ENCODE measurements at regions not wholly inside any gene's neighbourhood (a gene's known extent, or its start where the extent isn't known, plus 50 kb on each side); places are given as distances from the start of the nearest gene placed in this dataset.

DNA sequence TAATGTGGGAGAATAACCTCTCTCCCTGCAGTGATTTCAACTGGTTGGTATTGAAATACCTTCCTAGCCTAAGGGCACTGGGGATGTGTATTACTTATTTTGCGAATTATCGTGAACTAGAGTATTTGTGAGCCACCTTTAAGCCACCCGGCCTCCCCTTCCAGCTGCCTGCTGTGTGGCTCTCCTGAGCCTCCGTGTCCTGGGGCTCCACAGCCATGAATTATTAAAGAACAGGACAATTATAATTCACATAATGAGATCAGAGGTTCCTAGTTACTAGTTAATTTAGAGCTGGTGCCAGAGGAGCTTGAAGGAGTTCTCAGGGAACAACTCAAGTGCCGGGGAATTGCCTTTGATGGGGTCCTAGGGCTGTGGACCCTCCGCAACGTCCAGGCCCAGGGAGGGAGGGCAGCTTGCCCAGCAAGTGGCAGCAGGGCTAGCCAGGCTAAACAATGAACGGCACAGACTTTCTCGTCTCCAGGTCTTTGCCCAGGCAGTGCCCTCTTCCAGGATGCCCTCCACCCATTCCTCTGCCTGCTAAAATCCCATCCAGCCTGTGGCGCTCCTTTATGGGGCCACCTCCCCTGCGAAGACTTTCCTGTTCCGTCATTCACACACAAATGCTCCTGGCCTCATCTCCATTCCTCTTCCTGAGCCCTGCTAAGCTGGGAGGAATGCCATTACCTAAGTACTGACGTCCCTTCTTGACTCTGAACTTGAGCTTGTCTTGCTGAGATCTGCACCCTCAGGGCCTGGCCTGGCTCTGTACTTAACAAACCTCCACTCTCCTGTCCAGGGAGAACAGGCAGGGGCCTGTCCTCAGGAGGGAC lies 91.5 kb downstream of the RTL6 start:
- Histone ChIP-seq H3K9me3 (no peaks in the 10 kb centered on the region), H3K36me3 (no peaks in the 10 kb centered on the region), H3K27me3 (no peaks in the 10 kb centered on the region), H3K4me1 (peaks cover 0 to 13% (median 4%) of the 10 kb centered on the region in 4 donors), H3K4me3 (no peak overlapping the region), H3K27ac (no peak overlapping the region)
- 69 to 79% methylated on average over 13 of the region's 13 CpGs for WGBS, 2 donors
- peak; percentile 22 for DNase-seq
- no peak for TF ChIP-seq EP300 (IDR thresholded peaks at IDR 0.05)
- TF ChIP-seq POLR2AphosphoS5 (IDR thresholded peaks at IDR 0.05), result no peak
- TF ChIP-seq, protein P1, sequence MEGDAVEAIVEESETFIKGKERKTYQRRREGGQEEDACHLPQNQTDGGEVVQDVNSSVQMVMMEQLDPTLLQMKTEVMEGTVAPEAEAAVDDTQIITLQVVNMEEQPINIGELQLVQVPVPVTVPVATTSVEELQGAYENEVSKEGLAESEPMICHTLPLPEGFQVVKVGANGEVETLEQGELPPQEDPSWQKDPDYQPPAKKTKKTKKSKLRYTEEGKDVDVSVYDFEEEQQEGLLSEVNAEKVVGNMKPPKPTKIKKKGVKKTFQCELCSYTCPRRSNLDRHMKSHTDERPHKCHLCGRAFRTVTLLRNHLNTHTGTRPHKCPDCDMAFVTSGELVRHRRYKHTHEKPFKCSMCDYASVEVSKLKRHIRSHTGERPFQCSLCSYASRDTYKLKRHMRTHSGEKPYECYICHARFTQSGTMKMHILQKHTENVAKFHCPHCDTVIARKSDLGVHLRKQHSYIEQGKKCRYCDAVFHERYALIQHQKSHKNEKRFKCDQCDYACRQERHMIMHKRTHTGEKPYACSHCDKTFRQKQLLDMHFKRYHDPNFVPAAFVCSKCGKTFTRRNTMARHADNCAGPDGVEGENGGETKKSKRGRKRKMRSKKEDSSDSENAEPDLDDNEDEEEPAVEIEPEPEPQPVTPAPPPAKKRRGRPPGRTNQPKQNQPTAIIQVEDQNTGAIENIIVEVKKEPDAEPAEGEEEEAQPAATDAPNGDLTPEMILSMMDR (IDR thresholded peaks at IDR 0.05), result no peak
- intact Hi-C loops (cut with DNase I), result no loop called here

DNA sequence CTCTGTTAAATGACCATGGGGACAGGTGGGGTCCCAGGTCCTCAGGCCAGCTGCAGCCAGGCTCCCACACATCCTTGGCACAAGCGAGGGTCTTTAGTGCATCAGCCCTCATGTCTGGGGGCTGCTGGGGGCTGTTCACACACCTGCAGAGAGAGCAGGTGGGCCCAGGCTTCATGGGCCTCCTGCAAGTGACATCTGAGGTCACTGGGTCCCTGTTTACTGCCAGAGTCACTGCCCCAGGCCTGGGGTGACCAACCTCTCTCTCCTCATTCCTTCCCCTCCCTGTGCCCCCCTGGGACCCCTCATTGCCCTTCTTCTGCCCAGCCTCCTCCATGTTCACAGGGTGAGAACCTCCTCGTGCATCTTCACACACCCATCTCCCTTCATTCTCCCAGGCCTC lies 92.4 kb downstream of the RTL6 start:
- TF ChIP-seq POLR2A (IDR thresholded peaks at IDR 0.05) (no peak), EP300 (IDR thresholded peaks at IDR 0.05) (no peak), POLR2AphosphoS5 (IDR thresholded peaks at IDR 0.05) (no peak)
- TF ChIP-seq, protein P1 (IDR thresholded peaks at IDR 0.05), result no peak
- intact Hi-C loops (cut with DNase I), result no loop called here
- peak; percentile 37 for DNase-seq
- Histone ChIP-seq H3K27ac (no peak overlapping the region), H3K27me3 (no peaks in the 10 kb centered on the region), H3K4me1 (peaks cover 0 to 9% (median 4%) of the 10 kb centered on the region in 4 donors), H3K36me3 (no peaks in the 10 kb centered on the region), H3K9me3 (no peaks in the 10 kb centered on the region), H3K4me3 (no peak overlapping the region)
- WGBS, 2 donors, result 75 to 85% methylated on average over 2 of the region's 2 CpGs

DNA sequence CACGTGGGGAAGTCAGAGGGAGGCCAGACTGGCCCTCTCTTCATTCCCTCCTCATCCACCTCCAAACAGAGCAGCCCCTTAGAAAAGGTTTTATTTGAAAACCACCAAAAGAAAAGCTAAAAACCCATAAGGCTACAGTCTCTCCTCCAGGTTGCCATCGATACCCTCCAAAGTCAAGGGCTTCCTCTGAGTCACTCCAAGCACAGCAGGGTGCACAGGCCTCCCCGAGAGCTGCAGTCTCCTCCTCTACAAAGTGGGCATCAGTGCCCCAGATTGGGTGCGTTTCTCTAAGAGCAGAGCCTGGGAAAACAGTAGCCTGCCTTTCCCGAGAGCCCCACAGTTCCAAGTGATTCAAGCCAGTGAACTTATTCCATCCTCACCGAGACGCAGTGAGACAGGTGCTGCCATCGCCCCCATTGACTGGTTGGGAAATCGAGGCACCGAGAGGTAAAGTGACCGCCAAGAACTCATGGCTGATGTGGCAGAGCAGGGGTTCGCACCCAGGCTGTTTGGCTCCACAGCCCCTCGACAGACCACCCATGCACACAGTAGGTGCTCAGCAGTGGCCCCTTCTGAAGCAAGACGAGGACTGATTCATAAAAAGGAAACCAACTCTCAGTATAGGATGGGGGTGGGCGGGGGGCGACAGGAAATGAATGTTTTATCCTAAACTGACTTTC lies 91.7 kb upstream of the SHISAL1 start:
- H3K4me3 ChIP-seq, result no peak overlapping the region
- no peak overlapping the region for H3K27ac ChIP-seq
- H3K27me3 ChIP-seq, result no peaks in the 10 kb centered on the region
- H3K4me1 ChIP-seq, result no peaks in the 10 kb centered on the region
- H3K9me3 ChIP-seq, result no peaks in the 10 kb centered on the region
- no peaks in the 10 kb centered on the region for H3K36me3 ChIP-seq
- TF ChIP-seq, protein P1 (IDR thresholded peaks at IDR 0.05), result no peak
- TF ChIP-seq POLR2AphosphoS5 (IDR thresholded peaks at IDR 0.05), result no peak
- no peak for TF ChIP-seq POLR2A (IDR thresholded peaks at IDR 0.05)
- no peak for TF ChIP-seq EP300 (IDR thresholded peaks at IDR 0.05)
- WGBS, 2 donors, result 82 to 86% methylated on average over 16 of the region's 16 CpGs
- peak; percentile 48 for DNase-seq
- intact Hi-C loops (cut with DNase I), result no loop called here

DNA sequence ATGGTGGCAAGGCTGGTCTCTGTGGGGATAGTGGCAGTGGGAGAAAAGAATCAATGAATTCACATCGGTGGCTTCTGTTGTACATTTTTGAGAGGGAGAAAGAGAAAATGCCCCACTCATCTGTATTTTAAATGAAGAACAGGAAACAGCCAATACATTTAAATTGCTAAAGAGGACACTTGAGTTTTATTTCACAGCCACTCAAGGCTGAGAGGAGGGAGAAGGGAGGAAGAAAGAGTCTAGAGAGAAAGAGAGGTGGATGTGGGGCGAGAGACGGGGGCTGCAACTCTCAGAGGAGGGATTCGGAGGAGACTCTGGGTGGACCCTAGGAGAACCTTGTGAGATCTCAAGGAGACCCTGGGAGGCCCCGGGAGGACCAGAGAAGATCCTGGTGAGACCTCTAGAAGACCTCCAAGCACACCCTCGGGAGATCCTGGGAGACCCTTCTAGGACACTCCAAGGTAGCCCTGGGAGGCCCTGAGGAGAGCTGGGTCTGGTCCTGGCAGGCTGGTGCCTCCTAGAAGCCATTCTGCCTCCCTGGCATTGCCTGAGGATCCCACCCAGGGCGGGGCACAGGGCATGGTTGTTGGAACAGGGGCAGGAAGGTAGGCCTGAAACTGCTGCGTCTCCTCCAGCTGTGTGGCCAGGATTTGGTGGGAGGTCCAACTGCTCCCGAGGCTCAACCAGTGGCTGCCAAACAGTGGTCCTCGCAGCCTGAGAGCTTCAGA lies 91.0 kb upstream of the SHISAL1 start:
- 69 to 82% methylated on average over 10 of the region's 10 CpGs for WGBS, 2 donors
- Histone ChIP-seq H3K27ac (no peak overlapping the region), H3K4me1 (no peaks in the 10 kb centered on the region), H3K36me3 (no peaks in the 10 kb centered on the region), H3K4me3 (no peak overlapping the region), H3K27me3 (no peaks in the 10 kb centered on the region), H3K9me3 (no peaks in the 10 kb centered on the region)
- peak; percentile 56 for DNase-seq
- intact Hi-C loops (cut with DNase I), result no loop called here
- TF ChIP-seq POLR2AphosphoS5 (IDR thresholded peaks at IDR 0.05), result no peak
- TF ChIP-seq, protein P1 (IDR thresholded peaks at IDR 0.05), result no peak
- no peak for TF ChIP-seq POLR2A (IDR thresholded peaks at IDR 0.05)
- TF ChIP-seq EP300 (IDR thresholded peaks at IDR 0.05), result no peak

Measured in sigmoid colon (tissue), 6 donors.